GM19351 (cell line): ENCODE measurements at regions not wholly inside any gene's neighbourhood (a gene's known extent, or its start where the extent isn't known, plus 50 kb on each side); places are given as distances from the start of the nearest gene placed in this dataset.
A peak's percentile ranks its signal among the peaks of the same experiment; 100 is the strongest.

Source experiments
- ATAC-seq: cut with Tn5 transposase; IDR thresholded peaks from one replicate; pipeline ENCODE4 v1.9.1; 2021; ENCODE audit warnings: mild to moderate bottlenecking, moderate library complexity; ENCODE audit not compliant: unreplicated experiment

DNA sequence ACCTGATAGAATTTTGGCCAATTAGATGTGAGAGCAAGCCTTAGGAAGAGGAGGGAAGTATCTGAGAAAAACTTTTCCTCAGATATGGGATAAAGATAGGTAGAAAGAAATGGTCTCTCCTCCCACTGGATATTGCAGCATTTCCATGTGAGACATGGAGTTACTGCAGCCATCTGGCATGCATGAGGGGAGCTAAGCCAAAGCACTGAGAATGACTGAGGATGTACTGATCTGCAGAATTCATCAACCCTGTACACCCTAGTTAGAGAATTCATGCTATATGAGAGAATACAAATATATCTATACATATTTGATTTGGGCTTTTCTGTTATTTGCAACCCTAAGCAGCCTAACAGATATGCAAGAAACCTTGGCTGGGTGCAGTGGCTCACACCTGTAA lies 52.5 kb upstream of the RPL34 start:
- no peak for ATAC-seq

DNA sequence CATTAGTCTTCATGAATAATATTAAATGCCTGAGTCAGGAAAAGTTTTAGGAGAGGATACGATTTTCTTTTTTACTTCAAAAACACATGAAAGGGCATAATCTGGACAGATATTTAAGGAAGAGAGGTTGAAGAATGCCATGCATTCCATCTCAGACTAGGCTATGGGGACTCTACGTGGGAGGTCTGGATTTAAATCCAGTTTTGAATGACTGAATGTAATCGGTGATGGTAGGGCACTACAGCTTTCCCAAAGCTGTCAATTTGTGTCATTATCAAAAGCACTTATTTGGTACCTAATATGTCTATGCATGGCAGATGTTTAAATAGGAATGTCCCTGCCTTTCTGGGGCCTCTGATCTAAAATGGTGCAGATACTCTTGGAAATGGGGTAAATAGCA lies 59.3 kb upstream of the RPL34 start:
- ATAC-seq = no peak

DNA sequence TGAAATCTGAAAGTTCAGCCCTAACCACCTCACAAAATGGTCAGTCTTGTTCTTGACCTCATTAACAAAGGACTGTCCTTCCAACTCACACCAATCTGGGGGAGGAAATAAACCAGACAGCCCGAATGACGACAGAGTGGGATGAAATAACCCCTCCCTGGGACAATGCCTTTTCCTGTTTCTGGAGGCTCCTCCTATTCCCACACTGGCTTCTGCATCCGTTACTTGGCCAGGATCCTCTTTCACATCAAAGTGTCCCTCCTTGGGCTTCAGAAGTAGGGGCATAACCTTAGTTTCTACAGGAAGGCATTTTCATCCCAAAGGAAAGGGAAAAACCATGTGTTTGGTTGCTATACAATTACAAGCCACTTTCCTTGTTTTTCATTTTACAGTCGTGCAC lies 59.8 kb upstream of the RPL34 start:
- ATAC-seq = no peak

DNA sequence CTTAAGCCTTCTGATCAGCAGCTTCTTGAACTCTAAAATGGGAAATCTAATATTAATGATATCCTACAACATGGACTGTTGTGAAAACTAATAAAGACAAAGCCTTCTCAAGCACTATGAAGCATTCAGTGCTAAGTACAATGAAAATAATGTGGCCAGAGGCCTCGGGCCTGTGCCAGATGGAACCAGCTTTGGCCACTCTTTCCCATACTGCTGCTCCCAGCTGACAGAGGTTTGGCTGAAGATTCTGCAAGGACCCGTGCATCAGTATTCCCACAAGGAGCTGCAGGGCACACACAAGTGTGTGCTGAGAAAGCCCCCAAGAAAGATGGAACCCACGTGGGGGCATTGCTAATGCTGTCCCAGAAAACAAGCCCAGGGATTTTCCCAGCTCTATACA lies 60.5 kb upstream of the RPL34 start:
- no peak for ATAC-seq

DNA sequence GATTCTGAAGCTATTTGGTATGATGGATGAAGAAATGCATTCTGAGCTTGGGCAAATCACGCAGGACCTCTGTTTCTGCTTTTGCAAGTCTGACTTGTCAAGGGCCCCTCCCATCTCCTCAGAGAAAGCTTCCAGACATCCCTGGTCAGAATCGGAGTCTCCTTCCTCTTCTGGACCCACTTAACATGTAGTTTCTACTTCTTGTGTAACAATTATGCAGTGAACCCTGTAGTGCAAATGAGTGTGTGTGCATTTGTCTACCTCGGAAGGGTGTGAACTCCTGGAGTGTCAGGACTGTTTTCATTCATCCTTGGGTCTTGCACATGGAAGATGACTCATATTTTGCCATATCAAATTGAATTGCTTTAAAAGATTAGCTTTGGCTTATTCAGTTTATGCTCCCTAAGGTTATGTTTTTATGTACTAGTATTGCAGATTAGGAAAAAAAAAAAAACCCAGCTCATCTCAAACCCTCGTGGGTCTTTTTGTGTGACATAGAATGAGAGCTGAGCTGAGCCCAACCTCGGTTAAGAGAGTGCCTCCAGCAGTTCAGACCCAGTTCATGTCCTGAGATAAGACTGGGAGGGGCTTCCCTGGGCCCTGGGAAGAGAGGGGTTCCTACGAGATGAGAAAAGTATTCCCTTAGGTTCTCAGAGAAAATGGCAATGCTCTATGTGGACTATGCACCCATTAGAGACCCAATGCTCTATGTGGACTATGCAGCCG lies 61.1 kb upstream of the RPL34 start:
- no peak for ATAC-seq

DNA sequence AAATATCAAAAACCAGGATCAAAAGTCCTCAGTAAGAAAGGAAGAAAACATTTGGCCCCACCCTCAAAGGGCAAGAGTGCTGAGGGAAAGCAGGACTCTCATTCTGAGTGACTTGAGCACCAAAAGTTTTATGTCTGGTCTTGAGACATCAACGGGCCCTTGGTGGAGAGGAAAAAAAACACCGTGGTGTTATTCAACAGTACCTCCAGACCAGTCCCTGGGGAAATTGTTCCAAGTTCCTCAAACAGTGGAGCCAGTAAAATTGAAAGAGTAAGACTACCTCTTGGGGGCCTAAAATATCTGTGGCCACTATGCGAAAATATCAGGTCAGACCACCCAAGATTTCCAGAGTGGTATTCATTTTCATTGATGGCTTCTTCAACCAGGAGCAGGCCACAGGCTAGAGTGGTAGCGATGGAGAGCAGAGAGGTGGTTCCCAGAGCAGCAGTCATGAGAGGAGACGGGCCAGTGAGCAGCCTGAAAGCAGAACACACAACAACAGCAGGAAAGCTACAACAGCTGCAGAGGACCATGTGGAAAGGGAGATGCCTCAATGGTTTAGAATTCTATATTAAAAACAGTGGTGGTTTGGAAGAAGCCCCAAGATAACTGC lies 63.7 kb upstream of the RPL34 start:
- peak; percentile 58 for ATAC-seq

DNA sequence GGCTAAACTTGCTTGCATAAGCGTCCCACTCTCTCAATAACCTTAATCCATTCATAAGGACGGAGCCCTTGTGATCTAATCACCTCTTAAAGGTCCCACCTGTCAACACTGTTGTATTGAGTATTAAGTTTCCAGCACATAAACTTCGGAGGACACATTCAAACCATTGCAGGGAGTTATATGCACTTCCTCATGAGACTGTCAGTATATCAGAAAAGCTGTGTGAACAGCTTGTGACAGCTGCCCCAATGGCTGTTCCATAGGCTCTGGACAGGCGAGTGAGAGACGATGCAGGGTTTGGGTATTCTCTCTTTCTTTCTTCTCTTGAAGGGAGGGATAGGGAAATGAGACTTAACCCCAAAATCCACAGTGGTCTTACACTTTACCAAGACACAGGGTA lies 64.2 kb upstream of the RPL34 start:
- ATAC-seq = no peak

DNA sequence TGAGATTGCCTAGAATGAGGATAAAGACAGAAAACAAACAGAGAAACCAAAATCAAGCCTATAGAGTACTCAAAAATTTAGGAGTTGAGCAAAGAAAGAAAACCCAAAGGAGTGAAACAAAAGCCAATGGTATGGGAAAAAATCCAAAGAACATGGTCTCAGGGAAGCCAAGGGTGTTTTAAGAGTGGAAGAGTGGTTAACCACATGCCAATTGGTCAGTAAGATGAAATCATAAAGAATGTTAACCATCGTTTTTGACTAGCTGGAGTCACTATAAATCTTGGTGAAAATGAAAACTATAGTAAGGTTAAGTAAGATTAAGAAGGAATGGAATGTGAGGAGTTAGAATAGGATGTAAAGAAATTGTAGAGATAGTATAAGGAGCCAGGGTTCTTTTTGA lies 64.7 kb upstream of the RPL34 start:
- ATAC-seq = no peak

DNA sequence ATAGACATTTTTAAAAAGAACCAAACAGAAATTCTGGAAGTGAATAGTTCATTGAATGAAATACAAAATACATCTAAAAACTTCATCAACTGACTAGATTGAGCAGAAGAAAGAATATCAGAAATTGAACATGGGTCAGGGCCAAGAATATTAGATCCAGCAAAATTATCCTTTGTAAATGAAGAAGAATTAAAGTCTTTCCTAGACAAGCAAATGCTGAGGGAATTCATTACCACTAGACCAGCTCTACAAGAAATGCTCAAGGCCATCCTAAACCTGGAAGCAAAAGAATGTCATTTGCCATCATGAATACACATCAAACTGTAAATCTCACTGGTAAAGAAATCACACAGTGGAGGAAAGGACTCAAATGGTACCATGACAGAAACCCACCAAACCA lies 72.7 kb upstream of the RPL34 start:
- ATAC-seq = no peak

DNA sequence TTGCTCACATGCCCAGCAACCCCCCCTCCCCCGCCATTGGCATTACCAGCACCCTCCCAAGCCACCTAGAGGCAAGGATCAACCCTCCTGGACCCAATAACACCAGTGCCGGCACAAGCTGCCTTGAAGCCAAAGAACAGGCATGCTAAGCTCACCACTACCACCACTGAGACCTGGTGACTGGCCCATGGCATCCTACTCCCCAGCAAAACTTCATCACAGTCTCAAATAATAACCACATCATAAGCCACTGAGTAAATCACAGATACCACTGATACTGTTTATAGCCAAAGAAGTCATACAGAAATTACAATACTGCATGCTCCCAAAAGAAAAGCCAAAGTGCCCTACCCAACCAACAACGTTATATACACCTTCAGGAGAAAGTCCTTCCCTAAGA lies 73.6 kb upstream of the RPL34 start:
- no peak for ATAC-seq

DNA sequence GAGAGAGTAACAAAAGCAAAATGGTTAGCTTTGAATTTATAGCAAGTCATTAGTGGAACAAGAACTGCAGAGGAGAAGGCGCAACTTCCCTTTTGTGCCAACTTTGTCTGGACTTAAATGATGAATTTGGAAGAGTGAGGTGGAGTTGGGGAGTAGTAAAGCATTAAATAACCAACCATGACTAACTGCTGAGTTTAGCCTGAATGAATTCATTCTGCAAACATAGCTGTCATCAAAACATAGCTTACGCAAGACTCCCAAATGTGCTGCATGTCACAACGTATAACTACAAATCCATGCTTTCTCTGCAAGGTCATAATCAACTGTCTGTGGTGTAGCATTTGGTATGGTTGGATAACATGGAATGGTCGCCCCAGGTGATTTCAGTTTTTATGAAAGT lies 75.9 kb upstream of the RPL34 start:
- no peak for ATAC-seq

DNA sequence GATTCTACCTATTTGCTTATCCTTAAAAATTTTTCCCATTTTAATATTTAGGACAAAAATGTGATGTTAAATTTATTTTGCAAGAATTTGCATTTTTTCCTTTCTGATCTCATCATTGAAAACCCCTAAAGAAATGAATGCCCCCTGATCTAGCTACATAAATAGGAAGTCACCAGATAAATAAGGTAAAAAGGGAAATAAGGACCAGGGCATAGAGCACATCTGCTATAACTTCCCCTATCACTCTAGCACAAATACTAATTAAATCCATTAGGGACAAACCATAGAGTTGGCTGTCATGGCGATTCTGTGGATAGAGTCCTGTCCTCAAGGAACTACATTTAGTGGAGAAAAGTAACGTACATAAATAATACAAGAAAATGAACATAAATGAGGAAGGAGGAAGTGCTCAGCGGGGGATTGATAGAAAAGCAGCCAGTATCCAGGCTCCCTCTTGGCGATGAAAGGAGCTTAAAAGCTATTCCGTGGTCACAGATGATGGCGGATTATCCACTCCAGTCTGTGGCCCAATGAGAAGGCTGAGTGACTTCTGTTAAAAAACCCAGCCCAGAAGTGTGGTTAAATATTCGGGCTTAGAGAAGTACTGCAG lies 76.9 kb upstream of the RPL34 start:
- no peak for ATAC-seq

DNA sequence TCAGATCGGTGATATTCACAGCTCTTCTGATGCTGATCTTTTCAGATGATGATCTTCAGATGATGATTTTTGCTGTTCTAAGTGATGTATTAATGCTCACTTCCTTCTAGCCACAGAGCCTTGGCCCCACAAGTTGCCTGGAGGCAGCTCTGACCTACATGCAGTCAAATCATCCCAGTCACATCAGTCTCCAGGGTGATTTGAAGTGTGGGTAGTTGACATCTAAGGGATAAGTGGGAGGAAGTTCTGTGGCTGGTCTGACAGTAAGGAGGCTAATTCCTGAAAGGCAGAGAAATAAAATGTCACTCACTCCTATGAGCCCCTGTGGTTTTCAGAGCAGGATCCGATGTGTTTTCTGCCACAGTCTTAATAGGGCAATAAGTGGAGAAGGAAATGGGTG lies 79.8 kb upstream of the RPL34 start:
- ATAC-seq = no peak

DNA sequence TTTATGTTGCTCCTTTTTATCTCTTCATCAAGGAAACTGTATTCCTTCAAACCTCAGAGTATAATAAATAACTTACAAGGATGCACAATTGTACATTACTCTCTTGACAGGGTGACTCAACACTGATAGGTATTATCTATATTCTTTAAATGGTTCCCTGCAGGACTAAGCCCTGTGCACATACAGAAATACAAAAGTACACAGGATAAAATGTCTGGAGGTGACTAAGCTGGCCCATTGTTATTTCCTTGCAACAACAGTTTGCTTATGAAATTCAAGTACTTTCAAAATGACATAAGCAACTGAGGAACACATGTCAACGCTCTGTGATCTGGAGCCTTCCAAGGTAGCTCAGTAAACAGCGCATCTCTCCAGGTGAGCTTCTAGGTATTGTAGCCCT lies 83.8 kb upstream of the RPL34 start:
- ATAC-seq = no peak

DNA sequence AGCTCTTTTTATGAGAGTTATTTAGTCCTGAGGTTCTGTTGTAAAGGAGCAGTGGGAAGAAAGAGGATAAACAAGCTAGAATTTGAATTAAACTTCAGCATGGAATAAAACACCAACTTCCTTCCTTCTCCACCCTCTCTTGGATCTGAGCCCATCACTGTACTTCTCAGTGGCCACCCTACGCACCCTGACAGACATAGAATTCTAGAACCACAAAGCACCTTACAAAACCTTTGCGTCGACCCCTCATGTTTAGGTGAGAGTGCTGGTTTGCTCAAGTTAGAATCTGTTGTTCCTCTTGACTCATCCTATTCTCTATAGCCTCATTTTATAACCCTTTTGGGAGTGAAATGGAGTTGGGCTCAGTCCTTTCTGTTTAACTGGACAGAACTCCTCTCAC lies 84.6 kb upstream of the RPL34 start:
- no peak for ATAC-seq

DNA sequence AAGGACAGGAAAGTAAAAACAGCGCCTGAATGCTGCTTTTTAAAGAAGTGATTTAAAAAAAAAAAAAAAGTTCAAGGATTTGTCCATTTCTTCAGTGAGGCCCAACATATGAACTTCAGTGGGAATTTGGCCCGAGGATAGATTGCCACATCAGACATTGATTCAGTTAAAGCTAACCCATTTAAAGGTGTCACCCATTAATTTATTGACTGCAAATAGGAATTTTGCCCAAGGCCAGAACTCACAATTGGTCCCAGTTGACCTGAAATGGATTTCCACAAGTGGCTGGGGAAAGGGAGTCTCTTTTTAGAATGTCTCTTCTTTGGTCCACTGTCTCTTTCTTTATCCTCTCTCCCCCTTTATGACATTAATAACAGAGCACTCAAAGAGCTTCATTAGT lies 86.5 kb upstream of the RPL34 start:
- ATAC-seq = no peak

DNA sequence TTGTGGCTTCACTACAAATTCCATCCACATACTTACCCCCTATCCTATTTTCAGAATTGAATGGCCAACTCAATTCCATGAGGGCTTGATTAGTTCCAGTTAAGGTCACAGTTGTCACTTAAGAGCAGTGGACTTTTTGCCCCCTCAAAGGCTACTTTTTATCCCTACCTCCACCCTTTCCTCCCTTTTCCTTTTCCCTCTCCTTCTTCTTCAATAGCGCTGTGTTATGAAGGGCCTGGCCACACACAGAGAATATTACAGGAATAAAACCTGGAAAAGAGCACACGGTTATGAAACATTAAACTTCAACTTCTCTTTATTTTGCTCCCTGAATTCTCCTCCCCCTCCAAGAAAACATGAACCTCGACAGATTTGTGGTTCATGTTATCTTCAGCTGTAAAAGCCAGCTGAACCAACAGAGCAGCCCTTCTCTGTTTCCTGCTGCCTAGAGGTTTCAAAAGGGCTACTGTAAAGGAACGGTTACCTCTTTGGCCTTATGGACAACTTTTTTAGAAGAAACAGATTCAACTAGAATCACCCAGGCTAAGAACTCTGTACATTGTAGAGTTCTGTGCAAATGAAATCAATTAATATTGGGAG lies 87.0 kb upstream of the RPL34 start:
- ATAC-seq = no peak

DNA sequence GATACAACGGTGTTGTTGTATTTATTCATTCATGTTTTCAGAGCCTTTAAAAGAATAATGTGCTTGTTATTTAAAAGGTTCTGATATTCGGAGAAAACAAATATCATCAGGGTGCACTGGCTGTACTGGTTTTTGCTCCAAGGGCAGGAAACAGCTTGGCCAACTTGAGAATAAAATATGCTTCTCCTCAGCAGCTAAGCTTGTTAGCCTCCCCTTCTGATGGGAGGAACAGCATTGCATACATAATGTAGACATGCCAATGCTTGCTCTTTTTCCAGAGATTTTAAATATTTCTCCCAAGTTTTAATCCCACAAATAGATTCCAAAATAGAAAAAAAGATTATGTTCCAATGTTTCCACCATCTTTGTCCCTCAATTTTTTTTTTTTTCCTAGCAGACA lies 87.6 kb upstream of the RPL34 start:
- no peak for ATAC-seq

DNA sequence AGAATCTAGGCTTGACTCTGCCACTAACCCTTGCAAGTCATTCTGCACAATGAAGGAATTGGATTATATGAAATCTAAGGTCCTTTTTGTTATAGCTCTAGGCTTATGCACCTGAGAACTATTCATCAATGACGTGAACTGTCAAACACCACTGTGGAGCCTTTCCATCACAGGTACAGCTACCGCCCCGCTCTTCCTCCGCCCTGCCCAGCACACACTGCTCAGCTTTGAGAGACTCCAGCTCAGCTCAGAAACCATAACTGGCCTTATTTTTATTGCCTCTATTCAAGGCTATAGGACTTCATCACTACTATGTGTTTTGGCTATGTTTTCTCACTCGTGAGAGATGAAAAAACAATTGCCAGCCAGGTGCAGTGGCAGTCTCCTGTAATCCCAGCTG lies 88.2 kb upstream of the RPL34 start:
- no peak for ATAC-seq

DNA sequence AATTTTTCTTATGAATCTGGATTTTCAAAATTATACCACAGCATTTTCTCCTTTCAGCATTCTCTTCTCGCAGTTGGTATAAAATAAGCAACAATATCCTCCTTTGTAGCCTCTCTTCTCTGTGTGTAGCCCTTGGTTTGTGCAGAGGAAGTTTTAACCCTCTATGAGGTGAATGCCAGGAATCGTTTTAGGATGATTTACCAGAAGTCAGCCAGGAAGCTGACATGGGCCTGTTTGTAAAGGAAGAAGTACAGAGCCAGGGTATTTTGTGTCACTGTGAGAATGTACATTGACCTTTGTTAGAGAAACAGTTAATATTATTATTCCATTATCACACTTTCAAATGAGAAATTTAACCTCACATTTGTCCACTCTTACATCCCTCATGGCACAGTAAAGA lies 88.9 kb upstream of the RPL34 start:
- no peak for ATAC-seq

DNA sequence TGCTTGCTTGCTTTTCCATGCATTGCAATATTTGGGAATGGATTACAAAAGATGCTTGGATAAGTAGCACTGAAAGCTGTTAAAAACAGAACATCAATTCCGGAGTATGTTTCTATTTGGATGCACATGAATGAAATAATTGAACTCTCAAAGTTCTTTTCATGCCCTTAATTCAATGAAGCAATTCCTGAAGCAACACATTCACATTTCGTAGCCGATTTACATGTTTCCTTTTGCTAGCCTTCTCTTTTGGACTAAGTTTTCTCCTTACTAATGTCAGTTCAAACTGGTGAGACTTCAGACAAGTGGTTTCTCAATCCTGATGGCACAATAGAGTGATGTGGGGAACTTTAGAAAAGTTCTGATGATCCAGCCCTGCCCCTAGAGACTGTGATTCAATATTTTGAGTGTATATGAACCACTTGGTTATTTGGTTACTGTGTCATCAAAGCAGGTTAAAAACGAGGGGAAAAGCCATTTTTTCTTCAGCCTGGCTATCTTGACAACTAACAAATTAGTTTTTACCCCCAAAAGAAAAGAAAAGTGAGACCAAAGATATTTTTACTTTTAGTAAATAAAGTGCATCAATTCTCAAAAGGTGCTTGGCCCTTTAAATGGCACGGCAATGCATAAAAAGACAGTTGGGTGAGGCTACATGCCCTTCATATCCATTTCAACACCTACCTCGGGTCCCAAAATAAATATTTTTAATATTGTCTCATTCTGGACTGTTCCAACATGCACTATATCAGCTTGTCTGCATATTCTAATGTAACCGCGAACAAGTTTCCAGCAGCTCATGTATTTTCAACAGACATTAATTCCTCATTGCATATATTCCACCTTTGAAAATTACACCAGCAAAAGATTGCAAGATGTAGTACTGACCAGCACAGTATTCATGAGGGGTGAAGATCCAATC lies 90.1 kb upstream of the RPL34 start:
- ATAC-seq = no peak
